IMR-90 (cell line): ENCODE measurements at regions not wholly inside any gene's neighbourhood (a gene's known extent, or its start where the extent isn't known, plus 50 kb on each side); places are given as distances from the start of the nearest gene placed in this dataset.

Source experiments
- CEBPB ChIP-seq: IDR thresholded peaks from 2 replicates; pipeline ENCODE4 v1.6.1; 2012; ENCODE audit warnings: low read depth, low read length, improper control_type of control experiment
- CHD1 ChIP-seq: IDR thresholded peaks from 2 replicates; pipeline ENCODE4 v1.6.1; 2012; ENCODE audit warnings: low read depth, low read length, improper control_type of control experiment
- CTCF ChIP-seq: conservative IDR thresholded peaks from 2 replicates; pipeline ENCODE4 v1.5.1; 2012; ENCODE audit warnings: mild to moderate bottlenecking, low read depth, low read length, improper control_type of control experiment
- FOS ChIP-seq: fragments of 150-350 bp; IDR thresholded peaks from 2 replicates; pipeline ENCODE4 v1.6.1; 2016; ENCODE audit warnings: low read depth, low read length
- MAFK ChIP-seq: IDR thresholded peaks from 2 replicates; pipeline ENCODE4 v1.6.1; 2012; ENCODE audit warnings: low read depth, low read length, improper control_type of control experiment
- MAZ ChIP-seq: IDR thresholded peaks from 2 replicates; pipeline ENCODE4 v1.6.1; 2012; ENCODE audit warnings: low read depth, mild to moderate bottlenecking, low read length, improper control_type of control experiment, moderate library complexity, borderline replicate concordance
- MXI1 ChIP-seq: IDR thresholded peaks from 2 replicates; pipeline ENCODE4 v1.6.1; 2012; ENCODE audit warnings: low read depth, mild to moderate bottlenecking, low read length, moderate library complexity, borderline replicate concordance
- NFE2L2 ChIP-seq: fragments of 150-350 bp; IDR thresholded peaks from 2 replicates; pipeline ENCODE4 v1.6.1; 2016; ENCODE audit warnings: low read depth, mild to moderate bottlenecking, low read length
- POLR2A ChIP-seq: IDR thresholded peaks from 2 replicates; pipeline ENCODE4 v1.6.1; 2012; ENCODE audit warnings: mild to moderate bottlenecking, low read depth, low read length
- RAD21 ChIP-seq: IDR thresholded peaks from 2 replicates; pipeline ENCODE4 v1.6.1; 2012; ENCODE audit warnings: low read length, improper control_type of control experiment
- RCOR1 ChIP-seq: IDR thresholded peaks from 2 replicates; pipeline ENCODE4 v1.6.1; 2012; ENCODE audit warnings: mild to moderate bottlenecking, low read length, improper control_type of control experiment; ENCODE audit not compliant: insufficient replicate concordance
- RFX5 ChIP-seq: IDR thresholded peaks from 2 replicates; pipeline ENCODE4 v1.8.0; 2012; ENCODE audit warnings: low read depth, mild to moderate bottlenecking, low read length, moderate library complexity
- SMC3 ChIP-seq: fragments of 150-350 bp; IDR thresholded peaks from 2 replicates; pipeline ENCODE4 v1.6.1; 2016; ENCODE audit warnings: low read depth, mild to moderate bottlenecking, antibody characterized with exemption, low read length, moderate library complexity

DNA sequence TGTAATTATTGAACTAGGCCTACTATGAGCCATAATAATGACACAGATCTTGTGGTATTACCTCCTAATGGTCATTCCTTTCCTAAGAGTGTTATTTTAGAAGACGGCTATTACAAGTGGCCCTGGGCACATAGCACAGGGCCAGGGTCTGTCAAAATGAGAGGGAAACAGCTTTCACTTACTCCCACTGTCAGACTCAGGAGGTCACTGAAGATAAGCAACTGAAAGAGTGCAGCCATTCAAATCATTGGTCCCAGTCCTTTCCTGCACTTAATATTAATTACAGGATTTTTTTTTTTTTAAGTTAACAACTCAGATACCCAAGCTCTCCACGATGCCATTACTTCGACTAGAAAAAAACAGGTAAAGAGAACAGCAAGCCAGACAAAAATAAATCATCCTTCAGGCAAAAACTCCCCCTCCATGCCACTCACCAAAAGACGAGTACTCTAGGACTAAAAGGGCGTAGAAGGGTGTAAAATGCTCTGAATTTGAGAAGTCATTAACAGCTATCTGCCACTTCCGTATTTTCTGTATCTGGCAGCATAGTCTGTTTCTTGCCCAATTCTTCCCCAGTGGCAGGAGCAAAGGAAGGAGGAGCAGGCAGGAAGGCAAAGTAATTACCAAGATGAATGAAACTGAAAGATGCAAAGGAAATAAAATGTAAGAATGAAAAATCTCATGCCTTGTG is 87.4 kb downstream of the ZNF608 start:
- no peak for TF ChIP-seq RCOR1
- no peak for TF ChIP-seq POLR2A
- no peak for TF ChIP-seq CTCF
- TF ChIP-seq SMC3, result no peak
- TF ChIP-seq RAD21, result no peak
- TF ChIP-seq RFX5, result no peak
- no peak for TF ChIP-seq CEBPB
- no peak for TF ChIP-seq MXI1
- no peak for TF ChIP-seq FOS
- no peak for TF ChIP-seq MAZ
- TF ChIP-seq MAFK, result no peak
- no peak for TF ChIP-seq NFE2L2
- TF ChIP-seq CHD1, result no peak
